ENCODE measurements at regions not wholly inside any gene's neighbourhood (a gene's known extent, or its start where the extent isn't known, plus 50 kb on each side); places are given as distances from the start of the nearest gene placed in this dataset.
"Not testable (repeated sequence)": the region's sequence is repeated elsewhere in the genome, so short reads cannot be mapped to it uniquely, and the experiment has no call there.

GRCh38 chr12:20160899-20161298, 207.4 kb upstream of the PDE3A start:
- TF ChIP-seq ELF4 (IDR thresholded peaks at IDR 0.05); ZNF384 (IDR thresholded peaks at IDR 0.05); SUZ12 (IDR thresholded peaks at IDR 0.05); FOXM1 (IDR thresholded peaks at IDR 0.05; ENCODE audit: borderline replicate concordance); SP1 (IDR thresholded peaks at IDR 0.05); NFRKB (IDR thresholded peaks at IDR 0.05); ARNT (IDR thresholded peaks at IDR 0.05); BHLHE40 (IDR thresholded peaks at IDR 0.05; ENCODE audit: borderline replicate concordance); CTBP1 (IDR thresholded peaks at IDR 0.05; ENCODE audit: borderline replicate concordance); FOXK2 (IDR thresholded peaks at IDR 0.05); PKNOX1 (IDR thresholded peaks at IDR 0.05); L3MBTL2 (conservative IDR thresholded peaks at IDR 0.05); FOXA1 (IDR thresholded peaks at IDR 0.05): not testable (repeated sequence)

Measured in HEK293T (cell line).